ENCODE measurements at regions not wholly inside any gene's neighbourhood (a gene's known extent, or its start where the extent isn't known, plus 50 kb on each side); places are given as distances from the start of the nearest gene placed in this dataset.

- TF ChIP-seq POLR2AphosphoS5 (IDR thresholded peaks at IDR 0.05) (no peak), CTCF (IDR thresholded peaks at IDR 0.05) (no peak), POLR2A (IDR thresholded peaks at IDR 0.05) (no peak)
Measured at GRCh38 chr14:34259996-34260395, 202.0 kb downstream of the SPTSSA start.
